Superior temporal gyrus (tissue), 1 donor: ENCODE measurements at regions not wholly inside any gene's neighbourhood (a gene's known extent, or its start where the extent isn't known, plus 50 kb on each side); places are given as distances from the start of the nearest gene placed in this dataset.
"Not testable (repeated sequence)": the region's sequence is repeated elsewhere in the genome, so short reads cannot be mapped to it uniquely, and the experiment has no call there.

ENCODE experiments used
- DNase-seq: peaks from one replicate; pipeline ENCODE4 v3.0.0-alpha.2; 2016; ENCODE audit errors: extremely low spot score

GRCh38 chr6:121594053-121594452 is 158.6 kb downstream of the GJA1 start:
- DNase-seq = no peak

- no peak for DNase-seq
These were observed 160.2 kb downstream of the GJA1 start for GRCh38 chr6:121595646-121596045.

GRCh38 chr6:121596441-121596840 is 161.0 kb downstream of the GJA1 start:
- no peak for DNase-seq

- DNase-seq = no peak
These were observed 162.2 kb downstream of the GJA1 start for GRCh38 chr6:121597654-121598053.

GRCh38 chr6:121599331-121599730 is 163.9 kb downstream of the GJA1 start:
- not testable (repeated sequence) for DNase-seq

- no peak for DNase-seq
These were observed 165.1 kb downstream of the GJA1 start for GRCh38 chr6:121600389-121601168.

- DNase-seq = no peak
These were observed 168.0 kb downstream of the GJA1 start for GRCh38 chr6:121603486-121603885.

GRCh38 chr6:121607721-121608120 is 172.3 kb downstream of the GJA1 start:
- DNase-seq = no peak

- DNase-seq = no peak
These were observed 172.8 kb downstream of the GJA1 start for GRCh38 chr6:121608270-121608669.

GRCh38 chr6:121609281-121609680 is 173.8 kb downstream of the GJA1 start:
- DNase-seq = no peak

- no peak for DNase-seq
These were observed 177.5 kb downstream of the GJA1 start for GRCh38 chr6:121612927-121613326.

GRCh38 chr6:121614115-121614514 is 178.7 kb downstream of the GJA1 start:
- no peak for DNase-seq

GRCh38 chr6:121615493-121615892 is 180.0 kb downstream of the GJA1 start:
- no peak for DNase-seq

GRCh38 chr6:121616406-121616805 is 181.0 kb downstream of the GJA1 start:
- DNase-seq = no peak

- no peak for DNase-seq
These were observed 181.9 kb downstream of the GJA1 start for GRCh38 chr6:121617388-121617787.

GRCh38 chr6:121619013-121619412 is 183.6 kb downstream of the GJA1 start:
- no peak for DNase-seq

- no peak for DNase-seq
These were observed 184.7 kb downstream of the GJA1 start for GRCh38 chr6:121619987-121620740.

- DNase-seq = no peak
These were observed 192.3 kb downstream of the GJA1 start for GRCh38 chr6:121627761-121628160.

GRCh38 chr6:121630716-121631115 is 195.3 kb downstream of the GJA1 start:
- no peak for DNase-seq

GRCh38 chr6:121631752-121632151 is 196.3 kb downstream of the GJA1 start:
- not testable (repeated sequence) for DNase-seq

- DNase-seq = no peak
These were observed 197.9 kb downstream of the GJA1 start for GRCh38 chr6:121633309-121633708.

GRCh38 chr6:121634586-121634985 is 199.1 kb downstream of the GJA1 start:
- DNase-seq = not testable (repeated sequence)

- DNase-seq = no peak
These were observed 199.9 kb downstream of the GJA1 start for GRCh38 chr6:121635355-121635754.
